H9 (cell line): ENCODE measurements at regions not wholly inside any gene's neighbourhood (a gene's known extent, or its start where the extent isn't known, plus 50 kb on each side); places are given as distances from the start of the nearest gene placed in this dataset.

ENCODE experiments used
- DNase-seq: peaks from one replicate; pipeline ENCODE4 v3.0.0-alpha.2; 2017
- H2AFZ ChIP-seq: one replicate; pipeline ENCODE4 v1.6.1; 2013; ENCODE audit warnings: mild to moderate bottlenecking, low read length, control low read depth, moderate library complexity
- H2AK5ac ChIP-seq: 2 replicates; pipeline ENCODE4 v1.6.1; 2013; ENCODE audit warnings: low read length, control low read depth, mixed read lengths; ENCODE audit not compliant: insufficient read length
- H2BK120ac ChIP-seq: one replicate; pipeline ENCODE4 v1.6.1; 2013; ENCODE audit warnings: low read depth, mild to moderate bottlenecking, low read length, control low read depth, inconsistent platforms; ENCODE audit not compliant: poor library complexity, severe bottlenecking
- H2BK12ac ChIP-seq: 2 replicates; pipeline ENCODE4 v1.6.1; 2013; ENCODE audit warnings: low read length, control low read depth, mixed read lengths, low read depth; ENCODE audit not compliant: insufficient read length
- H2BK15ac ChIP-seq: 2 replicates; pipeline ENCODE4 v1.6.1; 2013; ENCODE audit warnings: low read depth, low read length, control low read depth
- H2BK20ac ChIP-seq: one replicate; pipeline ENCODE4 v1.6.1; 2013; ENCODE audit warnings: low read depth, mild to moderate bottlenecking, low read length, control low read depth, inconsistent platforms; ENCODE audit not compliant: poor library complexity, severe bottlenecking
- H2BK5ac ChIP-seq: 2 replicates; pipeline ENCODE4 v1.6.1; 2013; ENCODE audit warnings: low read length, control low read depth, mixed read lengths; ENCODE audit not compliant: insufficient read length
- H3K14ac ChIP-seq: 2 replicates; pipeline ENCODE4 v1.6.1; 2013; ENCODE audit warnings: low read length, control low read depth; ENCODE audit not compliant: insufficient read depth
- H3K18ac ChIP-seq: 2 replicates; pipeline ENCODE4 v1.6.1; 2013; ENCODE audit warnings: low read depth, mild to moderate bottlenecking, mixed read lengths, low read length, control low read depth; ENCODE audit not compliant: insufficient read length
- H3K23ac ChIP-seq: 2 replicates; pipeline ENCODE4 v1.6.1; 2013; ENCODE audit warnings: low read length, control low read depth, mixed read lengths, low read depth; ENCODE audit not compliant: insufficient read length
- H3K23me2 ChIP-seq: 2 replicates; pipeline ENCODE4 v1.6.1; 2013; ENCODE audit warnings: low read depth, mild to moderate bottlenecking, mixed read lengths, low read length, control low read depth; ENCODE audit not compliant: insufficient read length, poor library complexity, severe bottlenecking
- H3K27ac ChIP-seq: 2 replicates; pipeline ENCODE4 v1.5.1; 2013; ENCODE audit warnings: low read length, control low read depth, mixed read lengths, low read depth; ENCODE audit not compliant: insufficient read length
- H3K27me3 ChIP-seq: 2 replicates; pipeline ENCODE4 v1.6.1; 2013; ENCODE audit warnings: low read length, control low read depth, inconsistent platforms; ENCODE audit not compliant: insufficient read depth
- H3K4ac ChIP-seq: 2 replicates; pipeline ENCODE4 v1.6.1; 2013; ENCODE audit warnings: low read depth, mild to moderate bottlenecking, control low read depth, inconsistent platforms, low read length, moderate library complexity
- H3K4me1 ChIP-seq: 2 replicates; pipeline ENCODE4 v1.6.1; 2013; ENCODE audit warnings: low read length, control low read depth, inconsistent platforms; ENCODE audit not compliant: insufficient read depth
- H3K4me2 ChIP-seq: 2 replicates; pipeline ENCODE4 v1.6.1; 2013; ENCODE audit warnings: low read length, control low read depth, mixed read lengths; ENCODE audit not compliant: insufficient read length, insufficient read depth
- H3K56ac ChIP-seq: 2 replicates; pipeline ENCODE4 v1.6.1; 2013; ENCODE audit warnings: low read depth, mild to moderate bottlenecking, mixed read lengths, low read length, control low read depth; ENCODE audit not compliant: insufficient read length
- H3K79me1 ChIP-seq: 2 replicates; pipeline ENCODE4 v1.6.1; 2013; ENCODE audit warnings: low read depth, mild to moderate bottlenecking, moderate library complexity, low read length, control low read depth, inconsistent platforms; ENCODE audit not compliant: insufficient read depth, poor library complexity, severe bottlenecking
- H3K79me2 ChIP-seq: 2 replicates; pipeline ENCODE4 v1.6.1; 2013; ENCODE audit warnings: low read length, control low read depth, inconsistent platforms; ENCODE audit not compliant: insufficient read depth
- H3K9ac ChIP-seq: 2 replicates; pipeline ENCODE4 v1.6.1; 2013; ENCODE audit warnings: low read length, control low read depth, mixed read lengths; ENCODE audit not compliant: insufficient read length; ENCODE audit errors: extremely low read depth
- H3K9me3 ChIP-seq: one replicate; pipeline ENCODE4 v1.6.1; 2013; ENCODE audit warnings: low read depth, low read length, inconsistent platforms; ENCODE audit not compliant: control insufficient read depth
- H3T11ph ChIP-seq: one replicate; pipeline ENCODE4 v1.6.1; 2013; ENCODE audit warnings: mild to moderate bottlenecking, low read length, control low read depth, inconsistent platforms
- H4K20me1 ChIP-seq: one replicate; pipeline ENCODE4 v1.6.1; 2013; ENCODE audit not compliant: control insufficient read depth, insufficient read length, insufficient read depth
- H4K5ac ChIP-seq: 2 replicates; pipeline ENCODE4 v1.6.1; 2013; ENCODE audit warnings: low read depth, mild to moderate bottlenecking, mixed read lengths, low read length, control low read depth; ENCODE audit not compliant: insufficient read length
- H4K8ac ChIP-seq: replicated peaks from 2 replicates; pipeline ENCODE4 v1.6.1; 2013; ENCODE audit warnings: low read length, control low read depth, mixed read lengths, low read depth; ENCODE audit not compliant: insufficient read length
- H4K91ac ChIP-seq: 2 replicates; pipeline ENCODE4 v1.6.1; 2013; ENCODE audit warnings: low read depth, mild to moderate bottlenecking, moderate library complexity, mixed read lengths, low read length, control low read depth; ENCODE audit not compliant: insufficient read length
- H3K27ac Mint-ChIP-seq, 3 experiments: 2 replicates in 2 of 3; 3 replicates in 1 of 3; pipeline ENCODE4 v1.8.0; 2020 to 2021; ENCODE audit warnings: mixed read lengths in 3 of 3, mild to moderate bottlenecking in 1 of 3, moderate library complexity in 1 of 3
- H3K27me3 Mint-ChIP-seq: 2 replicates; pipeline ENCODE4 v1.8.0; 2021; ENCODE audit warnings: low read depth, mild to moderate bottlenecking, moderate library complexity, mixed read lengths
- H3K36me3 Mint-ChIP-seq, 3 experiments: 2 replicates in 2 of 3; 3 replicates in 1 of 3; pipeline ENCODE4 v1.8.0; 2020 to 2021; ENCODE audit warnings: low read depth in 3 of 3, mixed read lengths in 3 of 3; ENCODE audit not compliant: insufficient read depth in 1 of 3
- H3K4me1 Mint-ChIP-seq, 2 experiments: 2 replicates each; pipeline ENCODE4 v1.8.0; 2020; ENCODE audit warnings: mixed read lengths in 2 of 2
- H3K4me3 Mint-ChIP-seq, 2 experiments: 2 replicates in 1 of 2; 3 replicates in 1 of 2; pipeline ENCODE4 v1.8.0; 2020 to 2021; ENCODE audit warnings: mild to moderate bottlenecking in 2 of 2, mixed read lengths in 2 of 2, moderate library complexity in 1 of 2
- H3K9me3 Mint-ChIP-seq, 2 experiments: 2 replicates in 1 of 2; 3 replicates in 1 of 2; pipeline ENCODE4 v1.8.0; 2020; ENCODE audit warnings: mild to moderate bottlenecking in 2 of 2, mixed read lengths in 2 of 2, moderate library complexity in 1 of 2
- WGBS: extraction: QIAGEN DNeasy Blood & Tissue Kit; methylation state at CpG from one replicate; pipeline ENCODE4 v1.1.7; 2013; ENCODE audit warnings: missing lambda C conversion rate, low lambda C conversion rate, mixed read lengths; ENCODE audit not compliant: insufficient read length; ENCODE audit errors: extremely low coverage; 5-methylcytosine and 5-hydroxymethylcytosine counted together
- TF ChIP-seq, protein P1 (sequence below): fragments of 200-600 bp; sonication (generic); conservative IDR thresholded peaks from 3 replicates; pipeline ENCODE4 v1.8.0; 2021; ENCODE audit warnings: antibody characterized with exemption, mild to moderate bottlenecking

DNA sequence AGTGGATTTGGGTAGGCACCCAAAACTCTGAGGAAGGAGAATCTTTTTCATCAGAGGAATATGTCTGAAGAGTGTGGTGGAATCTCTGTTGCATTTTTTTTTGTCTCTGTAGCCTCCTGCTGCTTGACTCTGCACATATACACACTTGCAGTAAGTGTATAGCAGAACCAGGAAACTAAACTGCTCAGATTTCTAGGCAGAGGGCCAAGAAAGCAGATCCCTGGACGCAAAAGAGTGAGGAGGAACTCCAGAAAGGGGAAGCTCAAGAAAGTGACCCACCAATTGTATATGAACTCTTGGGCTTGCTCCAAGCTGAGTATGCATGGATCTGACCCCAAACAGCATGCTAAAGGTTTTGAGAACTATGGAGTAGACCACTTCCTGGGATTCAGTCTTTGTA is 181.8 kb downstream of the GADD45G start:
- no peak overlapping the region for H4K91ac ChIP-seq
- no peaks in the 10 kb centered on the region for H3K36me3 Mint-ChIP-seq
- no peaks in the 10 kb centered on the region for H3K4me1 ChIP-seq
- no peak overlapping the region for H3K27ac Mint-ChIP-seq
- H3K4me3 Mint-ChIP-seq = no peak overlapping the region
- TF ChIP-seq, protein P1, sequence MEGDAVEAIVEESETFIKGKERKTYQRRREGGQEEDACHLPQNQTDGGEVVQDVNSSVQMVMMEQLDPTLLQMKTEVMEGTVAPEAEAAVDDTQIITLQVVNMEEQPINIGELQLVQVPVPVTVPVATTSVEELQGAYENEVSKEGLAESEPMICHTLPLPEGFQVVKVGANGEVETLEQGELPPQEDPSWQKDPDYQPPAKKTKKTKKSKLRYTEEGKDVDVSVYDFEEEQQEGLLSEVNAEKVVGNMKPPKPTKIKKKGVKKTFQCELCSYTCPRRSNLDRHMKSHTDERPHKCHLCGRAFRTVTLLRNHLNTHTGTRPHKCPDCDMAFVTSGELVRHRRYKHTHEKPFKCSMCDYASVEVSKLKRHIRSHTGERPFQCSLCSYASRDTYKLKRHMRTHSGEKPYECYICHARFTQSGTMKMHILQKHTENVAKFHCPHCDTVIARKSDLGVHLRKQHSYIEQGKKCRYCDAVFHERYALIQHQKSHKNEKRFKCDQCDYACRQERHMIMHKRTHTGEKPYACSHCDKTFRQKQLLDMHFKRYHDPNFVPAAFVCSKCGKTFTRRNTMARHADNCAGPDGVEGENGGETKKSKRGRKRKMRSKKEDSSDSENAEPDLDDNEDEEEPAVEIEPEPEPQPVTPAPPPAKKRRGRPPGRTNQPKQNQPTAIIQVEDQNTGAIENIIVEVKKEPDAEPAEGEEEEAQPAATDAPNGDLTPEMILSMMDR = no peak
- no peak overlapping the region for H3K4ac ChIP-seq
- H2BK5ac ChIP-seq = no peak overlapping the region
- H3K79me1 ChIP-seq = no peaks in the 10 kb centered on the region
- H3T11ph ChIP-seq = no peak overlapping the region
- H3K23ac ChIP-seq = no peak overlapping the region
- H3K27me3 Mint-ChIP-seq = peaks cover 2% of the 10 kb centered on the region
- no peaks in the 10 kb centered on the region for H3K9me3 Mint-ChIP-seq
- no peak overlapping the region for H3K14ac ChIP-seq
- H3K4me1 Mint-ChIP-seq = no peaks in the 10 kb centered on the region
- H3K56ac ChIP-seq = no peak overlapping the region
- WGBS = no CpG with 5 or more reads among the region's 1 CpG
- no peak overlapping the region for H2BK120ac ChIP-seq
- H3K27ac ChIP-seq = no peak overlapping the region
- no peak overlapping the region for H4K8ac ChIP-seq
- no peaks in the 10 kb centered on the region for H3K23me2 ChIP-seq
- H3K9me3 ChIP-seq = no peaks in the 10 kb centered on the region
- no peak overlapping the region for H4K5ac ChIP-seq
- no peak for DNase-seq
- no peak overlapping the region for H2AFZ ChIP-seq
- H2BK12ac ChIP-seq = no peak overlapping the region
- H3K79me2 ChIP-seq = no peaks in the 10 kb centered on the region
- no peak overlapping the region for H3K18ac ChIP-seq
- H3K4me2 ChIP-seq = no peak overlapping the region
- no peak overlapping the region for H3K9ac ChIP-seq
- no peaks in the 10 kb centered on the region for H4K20me1 ChIP-seq
- H3K27me3 ChIP-seq = no peaks in the 10 kb centered on the region
- H2AK5ac ChIP-seq = no peak overlapping the region
- H2BK15ac ChIP-seq = no peak overlapping the region
- no peak overlapping the region for H2BK20ac ChIP-seq
